Aorta (tissue), 5 donors: ENCODE measurements at regions not wholly inside any gene's neighbourhood (a gene's known extent, or its start where the extent isn't known, plus 50 kb on each side); places are given as distances from the start of the nearest gene placed in this dataset.

Experiments
- ATAC-seq: fragments of 200-7000 bp; cut with Tn5 transposase; one replicate; pipeline ENCODE4 v1.9.1; 2022; ENCODE audit warnings: moderate library complexity; ENCODE audit not compliant: low FRiP score
- DNase-seq, 2 donors: peaks; one replicate each; pipeline ENCODE4 v3.0.0-alpha.2; 2020
- H3K27ac ChIP-seq, 2 donors: one replicate each; pipeline ENCODE4 v1.5.1; 2013; ENCODE audit warnings: low read length in 2 of 2, mild to moderate bottlenecking in 2 of 2, moderate library complexity in 2 of 2, control low read depth in 1 of 2, inconsistent platforms in 1 of 2, low read depth in 1 of 2
- H3K27me3 ChIP-seq, 2 donors: one replicate each; pipeline ENCODE4 v1.6.1; 2013; ENCODE audit warnings: control low read depth in 1 of 2, low read length in 1 of 2, mild to moderate bottlenecking in 1 of 2, moderate library complexity in 1 of 2; ENCODE audit not compliant: insufficient read depth in 2 of 2, control insufficient read depth in 1 of 2
- H3K36me3 ChIP-seq, 2 donors: one replicate each; pipeline ENCODE4 v1.6.1; 2013; ENCODE audit warnings: control low read depth in 1 of 2, low read length in 1 of 2, mild to moderate bottlenecking in 1 of 2; ENCODE audit not compliant: insufficient read depth in 2 of 2, control insufficient read depth in 1 of 2
- H3K4me1 ChIP-seq, 2 donors: one replicate each; pipeline ENCODE4 v1.6.1; 2013; ENCODE audit warnings: low read length in 2 of 2, control low read depth in 1 of 2, mild to moderate bottlenecking in 1 of 2, moderate library complexity in 1 of 2; ENCODE audit not compliant: insufficient read depth in 2 of 2, control insufficient read depth in 1 of 2
- H3K4me3 ChIP-seq, 2 donors: one replicate each; pipeline ENCODE4 v1.5.1; 2013; ENCODE audit warnings: low read length in 2 of 2, control low read depth in 1 of 2, mild to moderate bottlenecking in 1 of 2
- H3K9me3 ChIP-seq: one replicate; pipeline ENCODE4 v1.6.1; 2013; ENCODE audit warnings: mild to moderate bottlenecking, low read length; ENCODE audit not compliant: control insufficient read depth
- WGBS, 2 donors: extraction: QIAGEN DNeasy Blood & Tissue Kit; methylation state at CpG; one replicate each; pipeline ENCODE4 v1.1.7; 2013; 5-methylcytosine and 5-hydroxymethylcytosine counted together
- intact Hi-C, 2 donors: fragments of 100-400 bp; cut with DNase I; formaldehyde crosslinking; loops; one replicate each; pipeline versions ENCODE4 v1.14.2 to v1.15.0; 2022
- donor health status: healthy with polysubstance abuse.
- donor health status: Bipolar disorder and iron deficiency.
- donor health status: DM: no; HTN: no; CAD: no.
- donor health status: DM: no; HTN: no; CAD: no.
- donor health status: DM: yes; HTN: yes; CAD: no.

DNA sequence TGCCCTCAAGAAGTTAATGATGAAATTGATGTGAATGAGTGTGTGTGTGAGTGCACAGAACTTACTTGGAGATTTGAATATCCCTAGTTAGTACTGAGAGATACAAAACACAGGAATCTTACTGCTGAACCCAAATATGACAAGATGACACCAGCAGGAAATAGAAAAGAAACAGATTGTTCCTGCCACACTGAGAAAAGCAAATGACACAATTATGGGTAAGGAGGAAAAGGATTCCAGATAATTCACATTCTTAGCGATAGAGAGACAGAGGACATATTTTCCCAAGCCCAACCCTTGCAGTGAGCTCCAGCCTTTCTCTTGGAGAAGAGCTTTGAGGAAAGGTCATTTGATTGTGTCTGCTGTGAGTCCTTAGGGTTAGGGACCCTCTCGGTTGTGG, 105.7 kb upstream of the SMIM21 start:
- Histone ChIP-seq H3K9me3 (no peaks in the 10 kb centered on the region), H3K4me1 (no peaks in the 10 kb centered on the region), H3K4me3 (no peak overlapping the region), H3K27me3 (no peaks in the 10 kb centered on the region), H3K36me3 (no peaks in the 10 kb centered on the region), H3K27ac (no peak overlapping the region)
- ATAC-seq (no peak), DNase-seq (no peak)
- intact Hi-C loops, result no loop called here
- WGBS, 2 donors, result 34 to 47% methylated on average over 2 of the region's 2 CpGs

DNA sequence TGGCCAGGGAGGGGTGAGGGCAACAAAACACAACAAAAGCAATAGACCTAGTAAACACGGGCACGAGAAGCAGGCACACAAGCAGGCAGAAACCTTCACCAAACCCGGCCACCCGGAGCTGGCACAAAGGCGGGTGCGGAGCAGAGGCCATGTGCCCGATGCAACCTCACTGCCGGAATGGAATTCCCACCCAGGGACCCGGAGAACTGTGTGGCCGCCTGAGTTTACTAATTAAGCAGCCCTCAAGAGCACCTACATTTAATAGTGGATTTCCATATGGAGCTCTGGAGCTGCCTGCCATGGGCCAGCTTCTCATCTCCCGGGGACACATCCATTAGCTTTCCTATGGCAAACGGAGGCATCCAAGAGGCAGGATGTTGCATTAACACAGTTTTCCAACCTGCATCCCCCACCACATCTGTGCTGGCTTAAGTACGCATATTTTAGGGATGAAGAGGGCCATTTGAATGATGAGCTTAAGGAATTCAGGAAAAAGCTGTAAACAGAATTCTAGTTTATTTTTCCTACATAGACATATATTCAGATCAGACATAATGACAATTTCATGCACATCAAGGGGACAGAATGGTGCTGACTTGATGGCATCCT, 104.5 kb upstream of the SMIM21 start:
- Histone ChIP-seq H3K36me3 (no peaks in the 10 kb centered on the region), H3K27me3 (no peaks in the 10 kb centered on the region), H3K4me3 (no peak overlapping the region), H3K27ac (no peak overlapping the region), H3K4me1 (no peaks in the 10 kb centered on the region), H3K9me3 (no peaks in the 10 kb centered on the region)
- 87% methylated on average over 13 of the region's 13 CpGs for WGBS, 2 donors
- DNase-seq (no peak), ATAC-seq (no peak)
- intact Hi-C loops, result no loop called here

DNA sequence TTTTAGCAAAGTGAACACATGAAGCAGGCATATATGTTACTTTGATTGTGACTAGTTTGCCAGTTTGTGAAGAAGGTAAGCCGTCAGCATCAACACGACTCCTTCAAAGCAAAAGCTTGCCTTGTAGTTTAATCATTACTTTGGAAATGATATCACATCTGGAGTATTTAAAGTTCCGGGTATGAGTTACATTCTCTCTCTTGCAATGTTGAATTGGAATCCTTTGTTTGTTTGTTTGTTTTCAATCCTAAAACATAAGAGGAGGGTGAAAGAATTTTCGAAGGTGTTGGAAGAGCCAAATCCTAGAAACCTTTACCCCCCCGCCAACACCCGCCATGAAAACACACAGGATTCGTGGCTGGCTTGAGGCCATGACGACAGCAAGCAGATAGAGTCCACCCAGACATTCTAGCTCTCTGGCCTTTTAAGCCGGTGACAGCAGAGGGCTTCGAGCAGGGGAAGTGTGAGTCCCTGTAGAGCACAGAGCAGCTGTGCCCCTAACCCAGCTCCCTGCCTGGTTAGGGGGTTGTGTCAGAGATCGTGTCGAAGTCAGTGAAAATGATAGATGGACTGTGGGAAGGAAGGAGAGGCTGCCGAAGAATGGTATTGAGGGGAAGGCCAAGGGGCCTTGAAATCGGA, 103.8 kb upstream of the SMIM21 start:
- Histone ChIP-seq H3K9me3 (no peaks in the 10 kb centered on the region), H3K4me3 (no peak overlapping the region), H3K4me1 (no peaks in the 10 kb centered on the region), H3K36me3 (no peaks in the 10 kb centered on the region), H3K27ac (no peak overlapping the region), H3K27me3 (no peaks in the 10 kb centered on the region)
- DNase-seq (no peak), ATAC-seq (no peak)
- WGBS, 2 donors, result 49% methylated on average over 14 of the region's 14 CpGs
- intact Hi-C loops, result no loop called here

DNA sequence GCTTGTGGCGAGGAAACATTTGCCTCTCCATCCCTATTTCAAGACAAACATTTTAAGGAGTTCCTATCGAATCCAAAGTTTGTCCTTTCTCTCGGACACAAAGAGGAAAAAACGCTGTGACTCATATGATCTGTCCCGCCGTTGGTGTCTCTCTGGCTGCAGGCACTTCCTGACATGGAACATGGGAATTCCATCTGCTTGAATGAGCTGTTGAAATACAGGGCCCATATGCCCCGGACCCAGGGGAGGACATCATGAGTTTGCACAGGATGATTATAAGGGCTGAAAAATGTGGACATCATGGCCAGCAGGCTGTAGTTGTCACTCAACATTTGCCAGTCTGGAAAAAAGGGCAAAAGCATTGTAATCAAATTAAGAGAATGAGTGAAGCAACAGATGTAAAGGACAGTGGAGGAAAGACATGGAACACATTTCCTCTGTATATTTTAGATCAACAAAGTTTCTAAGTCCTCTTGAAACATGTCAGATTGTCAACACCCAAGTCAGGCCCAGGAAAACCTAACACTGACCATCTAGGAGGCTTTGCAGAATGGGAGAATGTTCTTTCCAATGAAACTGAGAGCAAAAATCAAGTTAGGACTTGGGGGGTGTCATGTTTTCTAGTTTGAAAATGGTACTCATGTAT, 103.2 kb upstream of the SMIM21 start:
- H3K27me3 ChIP-seq, result no peaks in the 10 kb centered on the region
- no peaks in the 10 kb centered on the region for H3K9me3 ChIP-seq
- H3K36me3 ChIP-seq, result no peaks in the 10 kb centered on the region
- H3K4me3 ChIP-seq, result no peak overlapping the region
- no peak for DNase-seq
- H3K27ac ChIP-seq, result no peak overlapping the region
- ATAC-seq, result no peak
- intact Hi-C loops, result no loop called here
- WGBS, 2 donors, result 37 to 41% methylated on average over 7 of the region's 7 CpGs
- no peaks in the 10 kb centered on the region for H3K4me1 ChIP-seq

DNA sequence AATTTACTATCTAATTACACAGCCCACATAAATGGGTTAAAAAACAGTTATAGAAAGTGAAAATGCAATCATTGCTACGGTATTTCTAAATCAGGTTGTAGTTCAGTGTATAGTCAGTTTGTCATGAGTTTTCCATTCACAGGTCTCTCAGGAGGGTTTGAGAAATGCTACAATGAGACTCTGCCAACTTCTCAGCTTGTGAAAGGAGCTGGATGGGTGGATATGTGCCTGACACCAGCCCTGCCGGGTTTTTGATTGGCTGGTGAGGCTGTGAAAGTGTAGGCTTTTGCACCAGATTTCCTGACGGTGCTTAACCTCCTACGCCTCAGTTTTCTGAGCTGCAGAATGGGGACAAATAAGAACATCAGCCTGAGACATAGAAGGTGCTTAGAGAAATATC, 102.6 kb upstream of the SMIM21 start:
- ATAC-seq (no peak), DNase-seq (no peak)
- Histone ChIP-seq H3K27ac (no peak overlapping the region), H3K4me1 (no peaks in the 10 kb centered on the region), H3K27me3 (no peaks in the 10 kb centered on the region), H3K4me3 (no peak overlapping the region), H3K9me3 (no peaks in the 10 kb centered on the region), H3K36me3 (no peaks in the 10 kb centered on the region)
- 48 to 53% methylated on average over 4 of the region's 4 CpGs for WGBS, 2 donors
- intact Hi-C loops, result no loop called here

DNA sequence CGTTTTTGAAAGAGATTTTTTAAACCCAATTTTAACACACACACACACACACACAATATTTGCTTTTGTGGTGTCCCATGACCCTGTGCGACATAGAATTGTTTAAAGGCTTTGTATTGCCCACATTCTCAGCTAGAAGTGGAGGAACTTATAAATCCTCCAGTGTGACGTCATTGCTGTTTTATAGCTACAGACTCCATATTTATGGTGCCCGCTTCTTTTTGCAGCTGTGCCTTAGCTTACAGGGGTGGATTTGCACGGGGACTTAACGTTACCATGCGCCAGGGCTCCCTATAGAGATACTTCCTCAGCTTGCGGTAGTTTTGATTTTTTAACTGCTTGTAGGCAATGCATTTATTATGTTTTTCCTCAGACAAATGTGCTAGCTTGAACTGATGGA, 101.9 kb upstream of the SMIM21 start:
- no peaks in the 10 kb centered on the region for H3K4me1 ChIP-seq
- intact Hi-C loops, result no loop called here
- no peak for DNase-seq
- H3K27me3 ChIP-seq, result no peaks in the 10 kb centered on the region
- H3K27ac ChIP-seq, result no peak overlapping the region
- no peaks in the 10 kb centered on the region for H3K9me3 ChIP-seq
- no peaks in the 10 kb centered on the region for H3K36me3 ChIP-seq
- H3K4me3 ChIP-seq, result no peak overlapping the region
- no peak for ATAC-seq
- WGBS, 2 donors, result 20 to 40% methylated on average over 8 of the region's 8 CpGs

DNA sequence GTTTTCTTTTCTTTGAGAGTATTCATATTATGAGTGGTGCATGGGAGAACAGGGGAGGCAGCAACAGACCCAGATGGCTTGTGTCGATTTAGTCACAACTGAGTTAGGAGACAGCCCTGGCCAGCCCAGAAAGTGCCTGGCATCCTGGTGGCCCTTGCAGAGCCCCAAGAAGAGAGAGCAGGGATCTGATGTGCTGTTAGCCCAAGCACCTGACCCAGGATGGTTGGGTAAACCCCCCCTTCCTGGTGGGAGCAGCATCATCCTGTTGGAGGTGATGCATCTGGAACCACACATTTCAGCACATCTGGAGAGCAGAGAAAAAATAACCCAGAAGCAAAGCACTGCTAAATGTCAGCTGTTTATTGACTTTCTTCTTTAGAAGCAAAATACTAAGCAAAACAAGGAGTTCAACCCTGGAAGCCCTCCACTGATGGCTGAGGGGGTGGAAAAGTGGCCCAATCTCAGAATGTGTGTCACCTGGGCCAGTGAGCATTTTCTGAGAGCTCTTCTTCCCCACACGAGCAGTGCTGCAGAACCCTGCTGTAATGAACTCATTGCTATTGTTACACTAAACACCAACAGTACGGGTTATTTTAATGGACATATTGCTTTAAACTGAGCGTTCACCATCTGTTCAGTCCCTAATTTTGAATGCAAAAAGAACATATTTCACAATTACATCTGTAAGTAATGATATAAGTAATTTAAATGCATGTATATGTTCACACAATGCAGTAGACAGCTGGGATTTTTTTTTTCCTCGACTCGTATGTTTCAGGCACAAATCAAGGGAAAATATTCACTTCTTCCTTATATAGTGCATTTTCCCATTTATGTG, 100.6 kb upstream of the SMIM21 start:
- H3K4me3 ChIP-seq, result no peak overlapping the region
- H3K27me3 ChIP-seq, result no peaks in the 10 kb centered on the region
- H3K27ac ChIP-seq, result no peak overlapping the region
- ATAC-seq (no peak), DNase-seq (no peak)
- WGBS, 2 donors, result 56 to 61% methylated on average over 6 of the region's 6 CpGs
- H3K9me3 ChIP-seq, result no peaks in the 10 kb centered on the region
- intact Hi-C loops, result no loop called here
- no peaks in the 10 kb centered on the region for H3K4me1 ChIP-seq
- H3K36me3 ChIP-seq, result no peaks in the 10 kb centered on the region

DNA sequence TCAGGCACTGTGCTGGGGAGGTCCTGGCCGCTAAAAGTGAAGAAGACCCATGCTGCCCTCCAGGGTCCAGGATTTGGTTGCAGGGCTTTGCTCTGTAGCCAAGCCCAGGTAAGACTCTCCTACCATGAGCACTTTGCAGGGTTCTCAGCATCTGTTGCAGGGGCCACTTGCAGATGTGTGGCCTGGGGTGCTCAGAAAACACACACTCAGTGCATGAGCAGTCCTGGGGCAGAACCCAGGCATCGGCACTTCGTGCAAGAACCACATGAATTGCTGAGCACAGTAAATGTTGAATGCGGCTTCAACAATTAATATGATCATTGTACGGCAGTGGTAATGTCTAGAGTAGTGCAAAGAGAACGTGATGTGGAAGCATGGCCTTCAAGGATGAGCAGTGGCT, 98.5 kb upstream of the SMIM21 start:
- Histone ChIP-seq H3K9me3 (no peaks in the 10 kb centered on the region), H3K27me3 (no peaks in the 10 kb centered on the region), H3K36me3 (no peaks in the 10 kb centered on the region), H3K4me1 (no peaks in the 10 kb centered on the region), H3K27ac (no peak overlapping the region), H3K4me3 (no peak overlapping the region)
- ATAC-seq (no peak), DNase-seq (no peak)
- intact Hi-C loops, result no loop called here
- 90 to 92% methylated on average over 6 of the region's 6 CpGs for WGBS, 2 donors
